ENCODE measurements at regions not wholly inside any gene's neighbourhood (a gene's known extent, or its start where the extent isn't known, plus 50 kb on each side); places are given as distances from the start of the nearest gene placed in this dataset.

GRCh38 chrX:7596822-7597221 is 246.1 kb upstream of the VCX start:
- no peak for TF ChIP-seq CTCF (conservative IDR thresholded peaks at IDR 0.05 in 1 of 2, IDR thresholded peaks at IDR 0.05 in 1 of 2; ENCODE audit: extremely low read depth in 1 of 2, insufficient read depth in 1 of 2, low read depth in 1 of 2, low read length in 2 of 2)
- TF ChIP-seq EZH2 (IDR thresholded peaks at IDR 0.05; ENCODE audit: borderline replicate concordance, low read length), result no peak
